Left renal pelvis (tissue), 4 donors: ENCODE measurements at regions not wholly inside any gene's neighbourhood (a gene's known extent, or its start where the extent isn't known, plus 50 kb on each side); places are given as distances from the start of the nearest gene placed in this dataset.
A peak's percentile ranks its signal among the peaks of the same experiment; 100 is the strongest.
"Not testable (repeated sequence)": the region's sequence is repeated elsewhere in the genome, so short reads cannot be mapped to it uniquely, and the experiment has no call there.

Experiments
- DNase-seq, 4 donors: peaks; one replicate each; pipeline ENCODE4 v3.0.0-alpha.2; 2013; ENCODE audit warnings: low read depth in 4 of 4, low spot score in 3 of 4

GRCh38 chr6:82506526-82506925, 142.9 kb downstream of the TPBG start:
- no peak for DNase-seq

- DNase-seq: no peak
Observed at GRCh38 chr6:82507112-82507511, 143.5 kb downstream of the TPBG start.

DNA sequence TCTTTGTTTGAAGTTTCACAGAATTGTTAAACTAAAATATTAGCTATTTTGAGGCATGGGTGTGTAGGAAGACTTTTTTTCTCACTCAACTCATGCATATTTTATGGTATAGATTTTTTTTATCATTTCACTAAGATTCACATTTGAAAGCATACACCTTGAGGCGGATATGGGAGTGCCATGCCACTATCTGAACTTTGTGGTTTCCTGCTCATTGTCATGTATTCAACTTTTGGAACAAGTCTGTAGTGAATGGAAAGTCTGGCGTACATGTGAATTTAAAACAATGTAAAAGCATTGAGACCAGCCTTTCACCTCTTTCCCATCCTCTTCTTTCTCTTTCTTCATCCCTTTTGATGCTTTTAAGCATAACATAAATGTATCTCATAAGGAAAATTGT, 147.9 kb downstream of the TPBG start:
- DNase-seq: no peak

DNA sequence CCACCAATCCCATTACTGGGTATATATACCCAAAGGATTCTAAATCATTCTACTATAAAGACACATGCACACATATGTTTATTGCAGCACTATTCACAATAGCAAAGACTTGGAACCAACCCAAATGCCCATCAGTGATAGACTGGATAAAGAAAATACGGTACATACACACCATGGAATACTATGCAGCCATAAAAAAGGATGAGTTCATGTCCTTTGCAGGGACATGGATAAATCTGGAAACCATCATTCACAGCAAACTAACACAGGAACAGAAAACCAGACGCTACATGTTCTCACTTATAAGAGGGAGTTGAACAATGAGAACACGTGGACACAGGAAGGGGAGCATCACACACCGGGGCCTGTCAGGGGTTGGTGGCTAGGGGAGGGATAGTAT, 154.3 kb downstream of the TPBG start:
- DNase-seq: not testable (repeated sequence)

DNA sequence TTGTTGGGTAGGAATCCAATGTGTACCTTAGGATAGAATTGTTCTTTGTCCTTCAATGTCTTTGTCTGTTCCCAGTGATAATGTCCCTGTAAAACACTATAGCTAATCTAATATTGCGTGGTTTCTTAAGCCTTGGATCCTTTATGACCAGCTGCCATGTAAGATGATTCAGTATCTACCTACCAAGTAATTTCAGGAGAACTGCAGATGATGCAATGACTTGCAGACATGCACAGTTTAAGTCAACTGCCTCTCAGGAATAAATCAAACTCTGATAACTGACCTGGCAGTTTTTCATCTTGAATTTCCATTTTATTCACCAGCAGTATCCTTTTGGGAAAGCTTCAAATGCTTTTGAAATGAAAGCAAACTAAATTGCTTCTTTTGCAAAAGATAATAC, 157.8 kb downstream of the TPBG start:
- DNase-seq: no peak

- DNase-seq: no peak
Observed at GRCh38 chr6:82521861-82522260, 158.2 kb downstream of the TPBG start.

DNA sequence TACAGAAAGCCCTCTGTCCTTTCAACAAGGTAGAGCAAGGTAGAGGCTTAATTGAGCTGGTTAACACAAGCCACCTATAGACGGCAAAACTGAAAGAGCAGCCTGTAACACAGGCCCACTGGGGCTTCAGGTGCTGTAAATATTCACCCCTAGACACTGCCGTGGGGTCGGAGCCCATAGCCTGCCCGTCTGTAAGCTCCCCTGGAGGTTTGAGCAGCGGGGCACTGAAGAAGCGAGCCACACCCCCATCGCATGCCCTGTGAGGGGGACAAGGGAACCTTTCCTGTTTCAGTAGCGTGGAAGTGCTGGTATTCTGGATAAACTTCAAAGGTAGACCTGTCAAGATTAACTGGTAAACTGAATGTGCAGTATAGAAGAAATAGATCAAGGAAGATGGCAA, 160.4 kb downstream of the TPBG start:
- DNase-seq: no peak

DNA sequence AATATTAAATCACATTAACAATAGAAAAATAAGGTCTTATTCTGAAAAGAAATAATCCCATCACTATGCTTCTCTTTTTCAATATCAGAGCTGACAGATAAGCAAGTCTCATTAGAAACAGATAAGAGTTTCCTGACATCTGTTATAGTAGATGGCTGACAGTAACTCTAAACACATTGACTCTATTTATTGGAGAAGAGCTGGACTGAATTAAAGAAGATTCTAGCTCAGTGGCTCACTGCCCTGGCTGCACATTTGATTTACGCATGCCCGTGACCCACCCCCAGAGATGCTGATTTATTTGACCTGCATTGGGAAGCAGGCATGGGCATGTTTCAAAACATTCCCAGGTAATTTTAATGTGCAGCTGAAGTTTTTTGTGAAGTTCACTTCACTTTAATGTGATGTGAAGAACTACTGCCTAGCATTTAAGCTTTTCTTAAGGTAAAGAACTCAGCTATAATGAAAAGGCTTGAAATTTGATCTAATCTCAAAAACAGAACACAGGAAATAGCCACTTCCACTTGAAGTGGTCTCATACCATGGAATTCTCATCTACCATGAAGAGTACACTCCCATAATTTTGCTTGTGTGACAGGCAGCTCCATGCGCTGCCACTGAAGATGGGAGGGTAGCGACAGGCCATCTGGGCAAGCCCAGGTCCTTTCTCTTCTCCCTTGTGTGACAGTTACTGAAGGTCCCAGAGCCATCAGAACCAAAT, 162.3 kb downstream of the TPBG start:
- peak in 1 of 4 donors; percentile 11 for DNase-seq

- not testable (repeated sequence) for DNase-seq
Observed at GRCh38 chr6:82529960-82530460, 166.4 kb downstream of the TPBG start.

- DNase-seq: no peak
Observed at GRCh38 chr6:82534876-82535275, 171.3 kb downstream of the TPBG start.

DNA sequence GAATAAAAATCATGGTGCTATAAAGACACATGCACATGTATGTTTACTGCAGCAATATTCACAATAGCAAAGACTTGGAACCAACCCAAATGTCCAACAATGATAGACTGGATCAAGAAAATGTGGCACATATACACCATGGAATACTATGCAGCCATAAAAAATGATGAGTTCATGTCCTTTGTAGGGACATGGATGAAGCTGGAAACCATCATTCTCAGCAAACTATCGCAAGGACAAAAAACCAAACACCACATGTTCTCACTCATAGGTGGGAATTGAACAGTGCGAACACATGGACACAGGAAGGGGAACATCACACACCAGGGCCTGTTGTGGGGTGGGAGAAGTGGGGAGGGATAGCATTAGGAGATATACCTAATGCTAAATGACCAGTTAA, 185.9 kb downstream of the TPBG start:
- DNase-seq: not testable (repeated sequence)

GRCh38 chr6:82551311-82551710, 187.7 kb downstream of the TPBG start:
- not testable (repeated sequence) for DNase-seq

GRCh38 chr6:82551831-82552230, 188.2 kb downstream of the TPBG start:
- no peak for DNase-seq

GRCh38 chr6:82553863-82554531, 190.4 kb downstream of the TPBG start:
- no peak for DNase-seq

GRCh38 chr6:82554666-82555065, 191.0 kb downstream of the TPBG start:
- no peak for DNase-seq

GRCh38 chr6:82555801-82556200, 192.2 kb downstream of the TPBG start:
- no peak for DNase-seq

- not testable (repeated sequence) for DNase-seq
Observed at GRCh38 chr6:82558531-82558930, 194.9 kb downstream of the TPBG start.

DNA sequence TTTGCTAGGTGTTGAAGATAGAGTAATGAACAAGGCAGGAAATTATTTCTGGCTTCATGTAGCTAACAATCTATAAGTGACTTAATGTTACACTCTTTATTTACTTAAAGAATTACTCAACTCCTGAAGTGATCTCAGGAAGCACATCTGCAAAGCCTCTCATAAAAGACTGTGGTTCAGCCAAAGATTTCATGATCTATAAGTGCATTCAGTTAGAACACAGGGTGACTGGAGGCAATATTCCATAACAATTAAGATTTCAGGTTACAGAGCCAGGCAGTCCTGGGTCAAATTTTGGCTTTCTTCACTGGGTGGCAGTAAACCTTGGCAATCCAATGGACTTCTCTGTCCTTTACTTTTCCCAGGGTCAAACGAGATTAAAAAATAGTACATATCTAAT, 204.0 kb downstream of the TPBG start:
- no peak for DNase-seq

DNA sequence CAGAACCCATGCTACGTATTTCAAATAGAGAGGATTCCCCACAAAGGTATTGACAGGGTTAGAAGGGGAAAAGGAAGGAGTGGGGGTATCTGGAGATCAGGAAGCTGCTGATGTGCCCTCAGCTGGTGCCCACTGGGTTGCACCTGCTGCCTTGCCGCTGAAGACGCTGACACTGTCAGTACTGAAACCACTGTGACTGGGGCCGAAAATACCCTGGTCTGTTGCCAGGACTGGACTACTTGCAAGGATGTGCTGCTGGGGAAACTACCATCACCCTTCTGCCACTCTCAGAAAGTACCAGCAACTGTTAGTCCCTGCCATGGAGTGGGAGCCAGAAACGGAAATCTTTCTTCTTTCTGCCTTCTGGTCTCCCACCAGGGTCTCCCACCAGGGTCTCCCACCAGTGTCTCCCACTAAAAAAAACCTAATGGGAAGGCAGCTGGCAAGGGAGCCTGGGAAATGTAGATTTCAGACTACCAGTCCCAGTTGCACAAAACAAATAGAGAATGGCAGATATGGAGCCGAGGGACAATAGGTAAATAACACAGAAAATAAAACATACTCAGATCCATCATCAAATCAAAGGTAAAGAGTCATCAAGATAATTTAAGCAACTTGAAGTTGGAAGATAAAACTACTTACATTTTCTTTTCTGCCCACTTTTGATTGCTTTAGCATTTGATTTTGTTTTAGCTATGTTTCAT, 204.8 kb downstream of the TPBG start:
- no peak for DNase-seq

GRCh38 chr6:82569022-82569421, 205.4 kb downstream of the TPBG start:
- no peak for DNase-seq

GRCh38 chr6:82570083-82570482, 206.5 kb downstream of the TPBG start:
- DNase-seq: no peak

GRCh38 chr6:82571455-82571854, 207.8 kb downstream of the TPBG start:
- no peak for DNase-seq
